Suppressor macrophage treated with lipopolysaccharide for 4 hours (primary cell): ENCODE measurements at regions not wholly inside any gene's neighbourhood (a gene's known extent, or its start where the extent isn't known, plus 50 kb on each side); places are given as distances from the start of the nearest gene placed in this dataset.

ENCODE experiments used
- DNase-seq: peaks from one replicate; pipeline ENCODE4 v3.0.0-alpha.2; 2020

DNA sequence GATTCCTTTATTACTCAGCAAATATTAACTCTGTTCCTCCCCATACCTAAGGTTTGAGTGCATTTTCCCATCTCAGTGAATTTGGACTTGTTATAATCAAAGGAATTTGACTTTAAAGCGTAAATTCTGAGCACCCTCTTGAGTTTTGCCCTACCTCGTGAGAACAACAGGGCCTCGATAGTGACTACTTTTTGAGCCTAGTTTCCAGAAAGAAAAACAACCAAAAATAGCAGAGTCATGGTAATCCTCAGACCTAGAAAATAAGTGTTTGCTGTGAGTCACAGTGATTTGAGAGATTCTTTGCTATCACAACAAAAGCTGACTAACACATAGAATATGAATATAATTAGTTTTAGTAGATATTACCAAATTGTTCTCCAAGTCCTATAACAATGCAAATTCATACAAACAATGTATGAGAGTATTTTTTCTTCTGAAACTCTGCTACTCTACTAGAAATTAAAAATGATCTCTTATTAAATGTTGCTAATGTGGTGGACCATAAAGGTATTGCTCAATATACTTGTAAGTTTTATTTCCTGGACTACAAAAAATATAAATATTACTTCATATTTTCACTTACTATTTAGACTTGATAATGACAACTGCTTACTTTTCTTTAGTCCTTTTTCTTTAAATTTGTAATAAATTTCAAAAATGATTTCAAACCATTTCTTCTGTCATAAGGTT lies 759.7 kb downstream of the BRINP1 start:
- DNase-seq, result no peak

DNA sequence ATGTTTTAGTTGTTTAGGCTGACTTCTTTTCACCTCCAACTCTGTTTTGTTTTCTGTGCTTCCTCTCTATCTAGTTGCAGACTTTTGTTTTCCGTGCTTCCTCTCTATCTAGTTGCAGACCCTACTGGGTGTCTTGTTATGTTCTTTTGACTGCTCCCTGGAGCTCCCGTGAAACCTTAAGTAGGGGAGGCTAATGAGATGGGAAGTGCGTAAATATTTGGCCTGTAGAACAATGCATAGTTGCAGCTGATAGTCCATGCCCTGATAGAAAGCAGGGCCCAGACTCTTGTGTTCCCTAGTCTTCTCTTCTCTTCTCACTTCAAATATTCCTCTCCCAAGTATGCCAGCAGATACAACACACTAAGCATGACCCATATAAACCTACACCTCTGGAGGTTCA lies 757.0 kb downstream of the BRINP1 start:
- DNase-seq, result no peak

- no peak for DNase-seq
Observed at GRCh38 chr9:118613996-118614395, 755.2 kb downstream of the BRINP1 start.

DNA sequence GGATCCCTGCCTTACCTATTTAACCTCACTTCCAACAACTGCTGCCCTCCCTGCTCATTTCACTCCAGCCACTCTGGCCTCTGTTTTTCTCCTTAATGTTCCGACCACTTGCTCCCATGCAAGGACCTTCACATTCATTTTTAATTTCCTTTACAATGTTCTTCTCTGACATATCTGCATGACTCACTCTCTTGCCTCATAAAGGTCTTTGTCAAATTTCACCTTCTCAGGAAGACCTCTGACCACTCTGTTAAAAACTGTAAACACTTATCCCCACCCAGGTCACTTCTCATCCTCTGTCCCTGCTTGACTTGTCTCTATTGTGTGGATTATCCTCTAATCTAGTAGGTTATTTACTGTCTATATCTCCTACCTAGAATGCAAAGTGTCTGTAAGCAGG lies 751.2 kb downstream of the BRINP1 start:
- DNase-seq, result no peak

- no peak for DNase-seq
Observed at GRCh38 chr9:118618849-118619248, 750.4 kb downstream of the BRINP1 start.

GRCh38 chr9:118624608-118625007 lies 744.6 kb downstream of the BRINP1 start:
- no peak for DNase-seq

- DNase-seq, result no peak
Observed at GRCh38 chr9:118630079-118630478, 739.2 kb downstream of the BRINP1 start.

DNA sequence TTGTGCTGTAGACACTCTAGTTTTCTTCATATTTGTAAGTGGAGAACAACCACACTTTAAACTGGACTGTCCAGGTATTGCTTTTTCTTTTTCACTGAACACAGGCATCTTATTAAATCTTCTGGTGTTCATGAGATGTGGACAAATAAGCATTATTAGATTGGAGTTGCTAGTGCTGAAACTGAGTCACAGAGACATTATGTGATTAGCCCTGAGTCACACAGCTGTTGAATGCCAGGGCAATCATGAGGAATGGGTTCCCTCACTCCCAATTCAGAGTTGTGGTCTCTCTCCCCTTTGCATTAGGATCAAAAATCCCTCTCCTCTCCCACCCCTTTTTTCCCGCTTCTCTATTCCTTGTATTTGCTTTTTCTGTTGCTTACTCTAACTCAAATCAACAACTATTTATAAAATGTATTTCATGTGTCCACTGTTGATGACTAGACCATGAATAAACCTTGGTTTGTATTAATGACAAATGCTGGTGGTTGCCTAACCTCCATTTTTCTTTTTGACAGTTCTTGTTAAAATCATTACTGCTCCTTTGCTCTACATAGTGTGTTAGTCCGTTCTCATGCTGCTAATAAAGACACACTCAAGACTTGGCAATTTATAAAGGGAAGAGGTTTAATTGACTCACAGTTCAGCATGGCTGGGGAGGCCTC lies 738.2 kb downstream of the BRINP1 start:
- DNase-seq, result no peak

DNA sequence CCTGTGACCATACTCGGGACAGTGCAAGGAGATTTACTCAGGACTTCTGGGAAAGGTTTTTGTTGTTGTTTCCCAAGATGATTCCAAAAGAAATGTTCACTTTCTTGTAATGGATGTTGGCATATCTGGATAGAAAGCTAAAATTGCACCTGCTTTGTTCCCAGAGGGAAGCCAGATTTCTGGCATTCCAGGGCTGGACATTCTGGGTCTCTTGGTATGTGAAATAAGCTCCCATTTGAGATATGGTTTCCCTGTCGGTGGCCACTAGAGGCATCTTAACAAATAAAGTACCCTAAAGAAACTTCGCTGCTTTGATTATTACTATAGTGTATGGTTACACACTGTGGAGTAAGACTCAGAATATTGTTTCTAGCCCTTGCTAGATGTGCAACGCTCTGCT lies 737.3 kb downstream of the BRINP1 start:
- DNase-seq, result no peak

- DNase-seq, result no peak
Observed at GRCh38 chr9:118635416-118635815, 733.8 kb downstream of the BRINP1 start.

DNA sequence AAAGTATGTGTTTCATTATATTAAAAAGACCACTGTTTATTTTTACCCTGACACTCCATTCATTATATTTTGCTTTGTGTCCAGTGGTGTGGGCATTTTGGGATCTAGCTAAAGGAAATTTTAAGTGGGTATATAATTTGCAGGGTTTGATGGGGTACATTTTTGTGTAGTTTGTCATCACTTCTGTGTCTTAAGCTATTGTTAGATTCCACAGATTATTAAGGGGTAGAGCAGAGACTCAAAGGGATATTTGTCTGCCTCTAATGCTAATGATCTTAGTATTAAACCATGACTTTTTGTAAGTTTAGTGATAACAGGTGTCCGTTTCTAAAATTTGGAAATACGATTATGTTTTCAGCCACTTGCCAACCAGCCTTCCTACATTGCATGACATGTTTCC lies 731.6 kb downstream of the BRINP1 start:
- DNase-seq, result no peak

- DNase-seq, result no peak
Observed at GRCh38 chr9:118640836-118641560, 728.2 kb downstream of the BRINP1 start.

GRCh38 chr9:118643118-118643517 lies 726.1 kb downstream of the BRINP1 start:
- no peak for DNase-seq

DNA sequence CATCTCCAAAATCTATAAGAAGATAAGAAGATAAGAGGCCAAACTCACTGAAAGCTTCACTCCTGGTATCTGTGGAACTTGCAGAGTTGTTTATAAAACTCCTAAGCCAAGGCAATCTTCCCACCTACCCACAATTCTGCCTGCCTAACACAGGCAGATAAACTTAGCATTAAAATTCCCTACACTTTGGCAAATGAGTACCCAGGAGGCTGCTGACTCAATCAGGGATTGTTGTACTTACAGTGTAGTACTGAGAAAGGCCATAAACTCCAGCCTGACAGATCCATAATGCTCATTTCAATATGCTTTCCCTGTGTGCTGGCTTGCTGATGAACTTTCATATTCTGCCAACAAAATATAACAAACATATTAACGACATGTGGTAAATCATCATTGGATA lies 725.2 kb downstream of the BRINP1 start:
- no peak for DNase-seq

- no peak for DNase-seq
Observed at GRCh38 chr9:118647331-118647730, 721.9 kb downstream of the BRINP1 start.

GRCh38 chr9:118650417-118650816 lies 718.8 kb downstream of the BRINP1 start:
- no peak for DNase-seq

DNA sequence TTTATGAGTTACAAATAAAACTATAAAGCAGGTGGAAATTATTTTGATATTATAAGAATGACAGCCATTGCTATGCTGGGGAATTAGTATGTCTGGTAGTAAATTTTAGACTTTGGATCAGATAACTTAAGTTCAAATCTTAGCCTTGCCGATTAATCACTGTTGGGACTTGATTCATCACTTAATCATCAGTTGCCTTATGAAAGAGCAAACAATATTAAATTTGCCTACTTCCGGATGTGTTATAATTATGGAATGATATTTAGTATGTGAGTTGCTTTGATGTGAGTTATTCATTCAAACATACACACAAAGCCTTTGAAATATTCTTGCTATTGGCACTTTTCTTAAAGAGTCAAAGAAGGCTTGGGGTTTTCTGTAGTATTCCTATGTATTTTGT lies 717.7 kb downstream of the BRINP1 start:
- no peak for DNase-seq

GRCh38 chr9:118652258-118652657 lies 717.0 kb downstream of the BRINP1 start:
- no peak for DNase-seq

DNA sequence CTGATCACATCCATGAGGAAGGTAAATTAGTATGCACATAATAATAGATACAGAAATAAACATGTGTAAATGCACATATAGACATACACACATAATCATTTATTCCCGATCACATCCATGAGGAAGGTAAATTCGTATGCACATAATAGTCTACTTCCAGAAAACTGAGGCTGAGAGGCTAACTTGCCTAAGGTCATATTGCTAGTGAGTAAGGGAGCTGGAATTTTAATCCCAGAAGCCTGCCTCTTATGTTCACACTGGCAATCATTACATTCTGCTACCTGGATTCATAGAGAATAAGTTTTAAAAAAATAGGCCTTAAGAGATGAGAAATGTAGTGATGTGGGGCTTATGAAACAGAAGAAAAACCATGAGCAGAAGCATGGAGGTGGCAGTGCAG lies 716.3 kb downstream of the BRINP1 start:
- DNase-seq, result no peak

GRCh38 chr9:118659011-118659410 lies 710.2 kb downstream of the BRINP1 start:
- DNase-seq, result no peak

DNA sequence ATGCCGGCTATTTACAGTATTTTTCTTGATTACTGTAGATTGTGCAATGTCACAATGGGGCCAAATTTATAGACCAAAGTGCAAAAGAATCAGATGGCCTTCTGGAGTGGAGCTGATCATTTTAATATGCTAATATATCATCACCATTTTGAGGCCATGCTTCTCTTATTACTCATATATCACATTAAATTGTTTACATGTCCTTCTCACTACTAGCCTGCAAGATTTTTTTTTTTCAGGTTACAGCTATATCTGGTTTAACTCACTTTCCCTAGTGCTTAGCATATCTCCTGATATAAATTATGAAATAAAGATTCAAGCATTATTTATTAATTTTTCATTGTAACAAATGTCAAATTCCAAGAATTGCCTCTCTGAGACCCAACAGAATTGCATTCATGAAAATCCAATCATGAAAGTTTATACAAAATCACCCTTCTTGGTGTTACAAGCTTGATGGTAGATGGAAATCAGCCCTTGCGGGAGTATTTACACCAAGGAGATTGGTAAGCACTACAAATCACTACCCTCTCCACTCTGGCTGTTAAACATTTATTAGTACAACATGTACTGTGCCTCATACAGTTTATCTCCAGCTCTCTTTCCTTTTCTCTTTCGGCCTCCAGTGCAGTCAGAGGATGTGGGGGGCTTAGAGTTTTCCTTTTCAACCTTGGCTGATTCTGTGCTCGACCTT lies 703.9 kb downstream of the BRINP1 start:
- no peak for DNase-seq

- no peak for DNase-seq
Observed at GRCh38 chr9:118670011-118670953, 699.0 kb downstream of the BRINP1 start.
